Natural killer cell treated with Interleukin-12 subunit alpha and Interleukin-12 subunit beta and Interleukin-15 and Interleukin-18, amount 100 ng/mL, for 72 hours (primary cell): ENCODE measurements at regions not wholly inside any gene's neighbourhood (a gene's known extent, or its start where the extent isn't known, plus 50 kb on each side); places are given as distances from the start of the nearest gene placed in this dataset.
A peak's percentile ranks its signal among the peaks of the same experiment; 100 is the strongest.
"Not testable (repeated sequence)": the region's sequence is repeated elsewhere in the genome, so short reads cannot be mapped to it uniquely, and the experiment has no call there.

Experiments used
- ATAC-seq, 2 donors: fragments of 150-1000 bp; cut with Tn5 transposase in 1 of 2; sonication (Bioruptor Pico), chemical (Tn5 transposase) in 1 of 2; 2 replicates each; pipeline ENCODE4 v1.10.0; 2021
- DNase-seq: peaks from one replicate; pipeline ENCODE4 v3.0.0; 2022; ENCODE audit warnings: low spot score
- H3K27ac Mint-ChIP-seq, 2 donors: 1 replicate in 1 of 2; 2 replicates in 1 of 2; pipeline ENCODE4 v1.8.0; 2022; ENCODE audit warnings: mixed read lengths in 2 of 2, mild to moderate bottlenecking in 1 of 2, moderate library complexity in 1 of 2
- H3K27me3 Mint-ChIP-seq, 2 donors: 1 replicate in 1 of 2; 2 replicates in 1 of 2; pipeline ENCODE4 v1.8.0; 2022; ENCODE audit warnings: mixed read lengths in 2 of 2
- H3K36me3 Mint-ChIP-seq: one replicate; pipeline ENCODE4 v1.8.0; 2022; ENCODE audit warnings: mixed read lengths
- H3K4me1 Mint-ChIP-seq, 2 donors: 1 replicate in 1 of 2; 2 replicates in 1 of 2; pipeline ENCODE4 v1.8.0; 2022; ENCODE audit warnings: low read depth in 2 of 2, mixed read lengths in 2 of 2, mild to moderate bottlenecking in 1 of 2
- H3K4me3 Mint-ChIP-seq: one replicate; pipeline ENCODE4 v1.8.0; 2022; ENCODE audit warnings: mixed read lengths
- H3K9me3 Mint-ChIP-seq: 2 replicates; pipeline ENCODE4 v1.8.0; 2022; ENCODE audit warnings: mixed read lengths

GRCh38 chr7:65616111-65616510, 242.5 kb downstream of the ZNF92 start:
- not testable (repeated sequence) for DNase-seq, H3K36me3 Mint-ChIP-seq, H3K4me1 Mint-ChIP-seq, H3K4me3 Mint-ChIP-seq, H3K9me3 Mint-ChIP-seq, H3K27ac Mint-ChIP-seq, ATAC-seq
- peaks cover 30 to 57% of the 10 kb centered on the region in 2 donors for H3K27me3 Mint-ChIP-seq

DNA sequence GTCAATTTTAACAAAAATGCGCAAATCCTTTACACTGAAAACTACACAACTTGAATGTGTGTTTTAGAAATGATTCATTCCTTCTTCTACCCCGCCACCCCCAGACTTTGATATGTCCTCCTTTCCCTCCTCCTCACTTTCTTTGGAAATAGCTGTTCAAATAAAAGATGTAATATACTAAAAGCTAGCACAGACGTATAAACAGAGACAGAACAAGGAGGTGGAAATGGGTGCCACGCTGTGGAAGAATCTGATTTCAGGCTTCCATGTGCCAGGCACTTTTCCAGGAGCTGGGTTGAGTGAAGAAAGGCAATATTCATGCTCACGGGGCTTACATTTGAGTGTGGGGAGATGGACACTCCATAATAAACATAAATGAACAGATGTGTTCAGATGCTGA, 246.6 kb downstream of the ZNF92 start:
- H3K4me1 Mint-ChIP-seq = not testable (repeated sequence)
- peaks cover 23 to 44% of the 10 kb centered on the region in 2 donors for H3K27me3 Mint-ChIP-seq

DNA sequence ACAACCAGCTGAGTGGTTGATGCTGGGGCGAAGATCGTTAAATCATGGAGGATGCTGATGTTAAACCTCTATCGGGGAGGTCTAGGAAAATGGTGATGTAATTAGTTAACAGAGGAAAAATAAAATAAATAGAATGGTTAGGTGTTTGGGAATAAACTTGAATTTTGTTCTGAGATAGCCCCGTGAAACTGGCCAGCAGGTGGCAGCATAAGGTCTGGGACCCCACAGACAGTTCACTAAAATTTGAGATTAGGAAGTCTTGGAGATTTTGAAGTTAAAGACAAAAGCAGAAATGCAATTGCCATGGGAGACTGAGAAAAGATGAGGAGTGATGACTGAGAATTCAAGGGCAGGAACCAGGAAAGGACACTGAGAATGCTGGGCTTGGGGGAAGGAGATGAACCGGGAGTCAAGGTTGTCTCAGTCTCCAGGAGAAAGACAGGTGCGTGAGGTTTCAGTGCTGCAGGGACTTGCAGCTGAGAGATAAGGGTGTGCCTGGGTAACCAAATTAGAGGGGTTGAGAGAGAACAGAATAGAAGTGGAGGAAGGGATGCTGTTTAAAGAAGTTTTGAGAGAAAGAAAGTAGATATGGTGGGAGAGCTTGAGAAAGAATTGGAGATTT, 248.0 kb downstream of the ZNF92 start:
- H3K9me3 Mint-ChIP-seq, DNase-seq, H3K36me3 Mint-ChIP-seq, H3K4me1 Mint-ChIP-seq, H3K27ac Mint-ChIP-seq, H3K4me3 Mint-ChIP-seq, ATAC-seq: not testable (repeated sequence)
- H3K27me3 Mint-ChIP-seq = peaks cover 20 to 44% of the 10 kb centered on the region in 2 donors

More for the DNA sequence above, 246.6 kb downstream of the ZNF92 start:
- DNase-seq, ATAC-seq, H3K4me3 Mint-ChIP-seq, H3K27ac Mint-ChIP-seq, H3K9me3 Mint-ChIP-seq, H3K36me3 Mint-ChIP-seq: not testable (repeated sequence)

DNA sequence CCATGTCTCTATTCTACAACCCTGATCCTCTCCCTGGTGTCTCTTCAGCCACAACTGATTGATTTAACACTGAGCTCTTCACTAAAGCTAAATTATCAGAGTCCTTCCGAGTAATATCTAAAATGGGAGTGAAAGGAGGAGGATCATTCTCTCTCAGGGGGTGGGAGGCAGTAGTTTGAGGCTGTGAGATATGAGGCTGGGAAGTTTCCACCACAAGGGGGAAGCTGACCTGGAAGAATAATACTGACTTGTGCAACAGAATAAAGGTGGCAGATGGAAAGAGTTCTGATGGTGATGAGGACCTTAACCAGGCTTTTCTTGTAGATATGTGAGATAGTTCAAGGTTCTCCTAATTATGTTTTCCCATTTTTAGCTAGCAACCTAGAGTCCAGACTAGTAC, 241.6 kb upstream of the VKORC1L1 start:
- not testable (repeated sequence) for H3K27ac Mint-ChIP-seq

DNA sequence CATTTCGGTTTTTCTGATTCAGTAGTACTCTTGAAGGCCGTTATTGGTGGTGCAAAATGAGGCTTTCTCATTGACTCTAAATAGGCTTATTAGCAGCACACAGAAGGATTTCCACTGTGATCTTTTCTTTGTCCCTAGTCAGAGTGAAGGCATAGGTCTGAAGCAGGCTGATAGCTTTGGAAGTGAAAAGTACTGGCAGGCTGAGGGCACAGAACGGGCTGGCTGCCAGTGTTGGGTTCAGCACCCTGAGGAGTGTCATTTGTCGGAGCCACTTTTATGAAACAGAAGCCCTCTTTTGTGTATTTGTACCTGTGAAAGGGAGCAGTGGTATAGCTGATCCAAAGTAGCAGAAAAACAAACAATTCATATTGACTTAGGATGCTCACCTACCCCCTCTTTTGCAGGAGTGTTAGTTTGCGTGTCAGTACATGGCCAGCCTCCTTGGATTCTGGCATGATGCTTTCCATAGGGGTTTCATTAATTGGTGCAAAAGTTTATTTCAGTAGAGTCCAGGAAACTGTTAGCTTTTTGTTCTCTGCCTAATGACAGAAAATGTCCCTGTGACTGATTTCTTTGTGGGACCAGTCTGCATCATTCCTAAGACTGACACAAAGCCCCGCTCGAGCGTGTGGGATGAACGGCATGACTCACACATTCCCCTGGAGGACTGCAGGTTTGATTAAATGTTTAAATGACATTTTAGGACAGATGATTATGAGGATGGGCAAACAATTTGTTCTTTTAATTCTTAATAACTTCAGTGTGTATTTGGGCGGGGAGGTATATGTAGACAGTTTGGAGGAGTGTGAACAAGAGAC, 239.1 kb upstream of the VKORC1L1 start:
- H3K9me3 Mint-ChIP-seq, H3K4me3 Mint-ChIP-seq, H3K27me3 Mint-ChIP-seq, ATAC-seq, H3K27ac Mint-ChIP-seq, H3K36me3 Mint-ChIP-seq, H3K4me1 Mint-ChIP-seq, DNase-seq: not testable (repeated sequence)

More for the DNA sequence above, 241.6 kb upstream of the VKORC1L1 start:
- not testable (repeated sequence) for H3K4me3 Mint-ChIP-seq, H3K9me3 Mint-ChIP-seq, H3K36me3 Mint-ChIP-seq, ATAC-seq, DNase-seq, H3K4me1 Mint-ChIP-seq
- H3K27me3 Mint-ChIP-seq = peaks cover 6 to 24% of the 10 kb centered on the region in 2 donors

GRCh38 chr7:65638918-65639317, 234.0 kb upstream of the VKORC1L1 start:
- H3K4me3 Mint-ChIP-seq, ATAC-seq, H3K9me3 Mint-ChIP-seq, H3K27ac Mint-ChIP-seq, H3K4me1 Mint-ChIP-seq, H3K27me3 Mint-ChIP-seq, DNase-seq, H3K36me3 Mint-ChIP-seq: not testable (repeated sequence)

DNA sequence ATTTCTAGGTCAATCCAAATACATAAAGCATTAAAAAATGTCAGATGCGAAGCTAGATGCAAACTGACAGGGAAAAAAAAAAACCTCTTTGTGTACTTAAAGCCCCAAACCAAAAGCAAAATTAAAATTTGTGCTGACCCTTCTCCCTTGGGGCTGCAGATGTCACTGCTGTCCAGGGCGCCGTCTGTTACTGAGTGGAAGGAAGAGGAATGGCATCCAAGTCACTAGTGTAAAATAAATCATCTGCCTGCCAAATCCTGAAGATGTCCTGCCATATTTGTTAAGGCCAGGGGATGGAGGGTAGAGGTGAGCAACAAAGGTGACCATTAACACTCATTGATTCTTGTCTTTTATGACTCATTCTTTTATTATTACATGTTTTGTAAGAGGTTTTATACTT, 233.2 kb upstream of the VKORC1L1 start:
- not testable (repeated sequence) for H3K4me1 Mint-ChIP-seq, DNase-seq, H3K9me3 Mint-ChIP-seq, H3K27me3 Mint-ChIP-seq, ATAC-seq, H3K36me3 Mint-ChIP-seq, H3K4me3 Mint-ChIP-seq, H3K27ac Mint-ChIP-seq

DNA sequence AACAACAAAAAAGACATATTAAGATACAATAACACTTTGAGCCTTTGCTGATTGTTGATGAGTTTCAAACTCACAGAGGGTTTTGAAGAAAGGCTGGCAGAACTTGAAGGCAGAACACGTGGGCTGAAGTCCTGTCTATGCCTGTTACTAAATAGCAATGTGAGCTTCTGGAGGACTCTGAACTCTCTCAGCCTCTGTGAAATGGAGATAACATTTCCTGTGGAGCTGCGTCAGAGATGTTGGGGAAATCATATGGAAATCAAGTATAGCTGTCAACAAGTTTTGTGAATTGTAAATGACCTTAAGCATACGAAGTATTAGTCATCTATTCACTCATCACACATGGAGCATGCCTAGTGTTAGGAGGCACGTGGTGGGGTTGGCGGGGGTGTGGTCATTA, 229.4 kb upstream of the VKORC1L1 start:
- H3K27me3 Mint-ChIP-seq, DNase-seq, H3K9me3 Mint-ChIP-seq, H3K4me3 Mint-ChIP-seq, ATAC-seq, H3K27ac Mint-ChIP-seq, H3K4me1 Mint-ChIP-seq, H3K36me3 Mint-ChIP-seq: not testable (repeated sequence)

- H3K36me3 Mint-ChIP-seq, H3K4me1 Mint-ChIP-seq, H3K27ac Mint-ChIP-seq, H3K4me3 Mint-ChIP-seq, ATAC-seq, H3K9me3 Mint-ChIP-seq, DNase-seq: not testable (repeated sequence)
- H3K27me3 Mint-ChIP-seq = peaks cover 10 to 13% of the 10 kb centered on the region in 2 donors
Measured at GRCh38 chr7:65647153-65647964, 225.5 kb upstream of the VKORC1L1 start.

DNA sequence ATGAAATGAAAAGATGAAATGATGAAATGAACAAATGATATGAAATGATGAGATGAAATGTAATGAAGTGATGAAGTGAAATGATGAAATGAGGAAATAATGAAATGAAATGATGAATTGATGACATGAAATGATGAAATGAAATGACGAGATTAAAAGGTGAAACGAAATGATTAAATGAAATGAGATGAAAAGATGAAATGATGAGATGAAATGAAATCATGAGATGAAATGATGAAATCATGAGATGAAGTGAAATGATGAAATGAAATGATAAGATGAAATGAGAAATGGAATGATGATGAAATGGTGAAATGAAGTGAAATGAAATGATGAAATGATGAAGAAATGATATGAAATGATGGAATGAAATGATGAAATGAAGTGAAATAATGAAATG, 221.7 kb upstream of the VKORC1L1 start:
- Mint-ChIP-seq H3K27ac (peak overlapping the region; percentile 22 to 53), H3K27me3 (peaks cover 13 to 17% of the 10 kb centered on the region in 2 donors), H3K4me3 (peak overlapping the region; percentile 43)
- not testable (repeated sequence) for H3K36me3 Mint-ChIP-seq, H3K9me3 Mint-ChIP-seq, ATAC-seq, H3K4me1 Mint-ChIP-seq, DNase-seq

DNA sequence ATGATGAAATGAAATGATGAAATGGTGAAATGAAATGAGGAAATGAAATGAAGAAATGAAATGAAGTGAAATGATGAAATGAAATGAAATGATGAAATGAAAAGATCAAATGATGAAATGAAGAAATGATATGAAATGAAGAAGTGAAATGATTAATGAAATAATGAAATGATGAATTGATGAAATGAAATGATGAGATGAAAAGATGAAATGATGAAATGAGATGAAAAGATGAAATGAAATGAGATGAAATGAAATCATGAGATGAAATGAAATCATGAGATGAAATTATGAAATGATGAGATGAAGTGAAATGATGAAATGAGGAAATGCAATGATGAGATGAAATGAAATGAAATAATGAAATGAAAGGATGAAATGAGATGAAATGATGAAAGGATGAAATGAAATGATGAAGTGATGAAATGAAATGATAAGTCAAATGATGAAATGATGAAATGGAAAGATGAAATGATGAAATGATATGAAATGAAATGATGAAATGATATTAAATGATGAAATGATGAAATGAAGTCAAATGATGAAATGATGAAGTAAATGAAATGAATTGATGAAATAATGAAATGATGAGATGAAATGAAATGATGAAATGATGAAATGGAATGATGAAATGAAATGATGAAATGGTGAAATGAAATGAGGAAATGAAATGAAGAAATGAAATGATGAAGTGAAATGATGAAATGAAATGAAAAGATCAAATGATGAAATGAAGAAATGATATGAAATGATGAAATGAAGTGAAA, 220.9 kb upstream of the VKORC1L1 start:
- peak overlapping the region in 1 of 2 donors; percentile 22 for H3K27ac Mint-ChIP-seq
- not testable (repeated sequence) for H3K4me1 Mint-ChIP-seq, H3K36me3 Mint-ChIP-seq

DNA sequence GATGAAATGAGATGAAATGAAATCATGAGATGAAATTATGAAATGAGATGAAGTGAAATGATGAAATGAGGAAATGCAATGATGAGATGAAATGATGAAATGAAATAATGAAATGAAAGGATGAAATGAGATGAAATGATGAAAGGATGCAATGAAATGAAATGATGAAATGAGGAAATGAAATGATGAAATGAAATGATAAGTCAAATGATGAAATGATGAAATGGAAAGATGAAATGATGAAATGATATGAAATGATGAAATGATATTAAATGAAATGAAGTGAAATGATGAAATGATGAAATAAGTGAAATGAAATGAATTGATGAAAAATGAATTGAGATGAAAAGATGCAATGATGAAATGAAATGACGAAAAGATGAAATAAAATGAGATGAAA, 220.2 kb upstream of the VKORC1L1 start:
- H3K9me3 Mint-ChIP-seq = not testable (repeated sequence)

More for the DNA sequence above, 220.9 kb upstream of the VKORC1L1 start:
- not testable (repeated sequence) for ATAC-seq, H3K4me3 Mint-ChIP-seq, DNase-seq, H3K9me3 Mint-ChIP-seq
- H3K27me3 Mint-ChIP-seq = peaks cover 13 to 17% of the 10 kb centered on the region in 2 donors

GRCh38 chr7:65656494-65657188, 216.2 kb upstream of the VKORC1L1 start:
- not testable (repeated sequence) for H3K4me1 Mint-ChIP-seq

More for the DNA sequence above, 220.2 kb upstream of the VKORC1L1 start:
- DNase-seq, H3K4me3 Mint-ChIP-seq, H3K36me3 Mint-ChIP-seq, ATAC-seq, H3K4me1 Mint-ChIP-seq: not testable (repeated sequence)
- Mint-ChIP-seq H3K27me3 (peaks cover 13 to 17% of the 10 kb centered on the region in 2 donors), H3K27ac (peak overlapping the region in 1 of 2 donors; percentile 22)

More at GRCh38 chr7:65656494-65657188, 216.2 kb upstream of the VKORC1L1 start:
- not testable (repeated sequence) for H3K4me3 Mint-ChIP-seq, ATAC-seq, H3K9me3 Mint-ChIP-seq, H3K27ac Mint-ChIP-seq, DNase-seq, H3K27me3 Mint-ChIP-seq, H3K36me3 Mint-ChIP-seq
